ENCODE measurements at regions not wholly inside any gene's neighbourhood (a gene's known extent, or its start where the extent isn't known, plus 50 kb on each side); places are given as distances from the start of the nearest gene placed in this dataset.

DNA sequence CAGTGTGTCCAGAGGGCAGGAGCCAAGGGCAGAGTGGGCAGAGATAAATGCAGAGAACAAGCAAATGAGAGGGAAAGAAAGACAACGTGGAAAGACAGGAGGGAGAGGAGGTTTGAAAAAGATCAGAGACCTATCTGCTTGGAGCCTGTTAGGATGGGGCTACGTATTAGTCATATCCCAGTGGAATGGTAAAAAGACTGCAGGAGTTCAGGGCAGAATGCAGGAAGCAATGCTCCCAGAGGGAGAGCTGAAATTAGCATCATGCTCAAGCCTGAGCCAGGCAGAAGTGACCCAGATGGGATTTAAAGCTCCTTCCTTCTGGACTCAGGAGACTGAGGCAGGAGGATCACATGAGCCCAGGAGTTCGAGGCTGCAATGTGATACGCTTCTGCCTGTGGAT lies 261.3 kb upstream of the CHRM3 start:
- TF ChIP-seq, protein P1, sequence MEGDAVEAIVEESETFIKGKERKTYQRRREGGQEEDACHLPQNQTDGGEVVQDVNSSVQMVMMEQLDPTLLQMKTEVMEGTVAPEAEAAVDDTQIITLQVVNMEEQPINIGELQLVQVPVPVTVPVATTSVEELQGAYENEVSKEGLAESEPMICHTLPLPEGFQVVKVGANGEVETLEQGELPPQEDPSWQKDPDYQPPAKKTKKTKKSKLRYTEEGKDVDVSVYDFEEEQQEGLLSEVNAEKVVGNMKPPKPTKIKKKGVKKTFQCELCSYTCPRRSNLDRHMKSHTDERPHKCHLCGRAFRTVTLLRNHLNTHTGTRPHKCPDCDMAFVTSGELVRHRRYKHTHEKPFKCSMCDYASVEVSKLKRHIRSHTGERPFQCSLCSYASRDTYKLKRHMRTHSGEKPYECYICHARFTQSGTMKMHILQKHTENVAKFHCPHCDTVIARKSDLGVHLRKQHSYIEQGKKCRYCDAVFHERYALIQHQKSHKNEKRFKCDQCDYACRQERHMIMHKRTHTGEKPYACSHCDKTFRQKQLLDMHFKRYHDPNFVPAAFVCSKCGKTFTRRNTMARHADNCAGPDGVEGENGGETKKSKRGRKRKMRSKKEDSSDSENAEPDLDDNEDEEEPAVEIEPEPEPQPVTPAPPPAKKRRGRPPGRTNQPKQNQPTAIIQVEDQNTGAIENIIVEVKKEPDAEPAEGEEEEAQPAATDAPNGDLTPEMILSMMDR (IDR thresholded peaks at IDR 0.05), result no peak
- no peak for TF ChIP-seq POLR2AphosphoS5 (IDR thresholded peaks at IDR 0.05; ENCODE audit: insufficient read depth in 1 of 2, low read depth in 1 of 2)

Data from vagina (tissue), 2 donors.